H1 (cell line): ENCODE measurements at regions not wholly inside any gene's neighbourhood (a gene's known extent, or its start where the extent isn't known, plus 50 kb on each side); places are given as distances from the start of the nearest gene placed in this dataset.

ENCODE experiments used
- POLR2A ChIP-seq, 2 experiments: IDR thresholded peaks; 1 replicate in 1 of 2; 2 replicates in 1 of 2; pipeline ENCODE4 v1.6.1; 2011; ENCODE audit warnings: low read depth in 2 of 2, low read length in 2 of 2, mild to moderate bottlenecking in 2 of 2; ENCODE audit errors: control extremely low read depth in 1 of 2
- TAF7 ChIP-seq: optimal IDR thresholded peaks from 2 replicates; pipeline ENCODE3; 2011; ENCODE audit warnings: low read depth, mild to moderate bottlenecking, inconsistent platforms, low read length, moderate library complexity, borderline replicate concordance
- USF2 ChIP-seq: IDR thresholded peaks from 2 replicates; pipeline ENCODE4 v1.6.1; 2011; ENCODE audit warnings: low read length, improper control_type of control experiment
- TF ChIP-seq, protein P1 (sequence below): IDR thresholded peaks from 2 replicates; pipeline ENCODE4 v1.6.1; 2011; ENCODE audit warnings: low read depth, mild to moderate bottlenecking, low read length; ENCODE audit not compliant: insufficient read depth

- TF ChIP-seq, protein P1, sequence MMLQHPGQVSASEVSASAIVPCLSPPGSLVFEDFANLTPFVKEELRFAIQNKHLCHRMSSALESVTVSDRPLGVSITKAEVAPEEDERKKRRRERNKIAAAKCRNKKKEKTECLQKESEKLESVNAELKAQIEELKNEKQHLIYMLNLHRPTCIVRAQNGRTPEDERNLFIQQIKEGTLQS: no peak
- TF ChIP-seq TAF7 (no peak), POLR2A (IDR thresholded peaks at IDR 0.05; ENCODE audit: control extremely low read depth in 1 of 2, low read depth in 2 of 2, low read length in 2 of 2) (no peak), USF2 (no peak)
These were observed 251.4 kb upstream of the IL12B start (continued) for GRCh38 chr5:159581502-159582249.
